ENCODE measurements at regions not wholly inside any gene's neighbourhood (a gene's known extent, or its start where the extent isn't known, plus 50 kb on each side); places are given as distances from the start of the nearest gene placed in this dataset.
"Not testable (repeated sequence)": the region's sequence is repeated elsewhere in the genome, so short reads cannot be mapped to it uniquely, and the experiment has no call there.

DNA sequence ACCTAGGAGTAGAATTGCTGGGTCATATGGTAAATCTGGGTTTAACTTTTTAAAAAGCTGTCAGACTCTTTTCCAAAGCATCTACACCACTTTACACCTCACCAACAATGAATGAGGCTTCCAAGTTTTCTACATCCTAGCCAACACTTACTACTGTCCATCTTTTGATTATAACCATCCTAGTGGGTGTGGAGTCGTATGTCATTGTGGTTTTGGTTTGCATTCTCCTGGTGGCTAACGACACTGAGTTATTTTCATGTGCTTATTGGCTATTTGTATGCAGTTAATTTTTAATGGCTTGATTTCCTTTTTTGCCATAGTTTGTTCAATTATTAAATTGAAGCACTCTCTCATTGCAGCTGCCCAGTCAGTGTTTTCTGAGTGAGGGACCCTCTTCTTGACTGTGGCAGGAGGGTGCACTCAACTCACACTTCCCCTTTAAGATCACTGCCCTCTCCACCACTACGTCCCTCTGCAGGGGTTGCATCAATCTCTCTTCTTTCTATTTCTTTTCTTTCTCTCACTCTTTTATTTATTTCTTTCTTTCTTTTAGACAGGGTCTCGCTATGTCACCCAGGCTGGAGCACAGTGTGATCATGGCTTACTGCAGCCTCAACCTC is 182.3 kb downstream of the C9orf152 start:
- DNase-seq (ENCODE audit: low spot score): no peak

DNA sequence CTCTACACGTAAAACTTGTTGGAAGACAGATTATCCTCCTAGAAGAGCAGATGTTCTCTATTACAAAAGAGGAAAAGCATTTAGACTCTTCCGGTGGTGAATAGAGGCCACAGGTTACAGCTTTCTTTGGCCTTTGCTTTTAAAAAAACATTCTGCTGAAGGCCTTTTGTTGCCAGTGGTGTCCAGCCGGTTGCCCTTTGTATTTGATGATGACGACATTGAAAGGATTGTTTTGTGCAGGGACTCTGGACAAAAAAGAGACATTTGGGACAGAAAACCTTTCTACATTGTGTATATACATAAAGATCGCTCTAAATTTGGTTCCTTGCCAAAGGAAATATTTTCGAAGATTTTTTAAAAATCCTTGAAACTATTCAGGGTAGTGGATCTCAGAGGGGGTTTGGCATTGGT is 180.3 kb downstream of the C9orf152 start:
- peak; percentile 37 for DNase-seq (ENCODE audit: low spot score)

DNA sequence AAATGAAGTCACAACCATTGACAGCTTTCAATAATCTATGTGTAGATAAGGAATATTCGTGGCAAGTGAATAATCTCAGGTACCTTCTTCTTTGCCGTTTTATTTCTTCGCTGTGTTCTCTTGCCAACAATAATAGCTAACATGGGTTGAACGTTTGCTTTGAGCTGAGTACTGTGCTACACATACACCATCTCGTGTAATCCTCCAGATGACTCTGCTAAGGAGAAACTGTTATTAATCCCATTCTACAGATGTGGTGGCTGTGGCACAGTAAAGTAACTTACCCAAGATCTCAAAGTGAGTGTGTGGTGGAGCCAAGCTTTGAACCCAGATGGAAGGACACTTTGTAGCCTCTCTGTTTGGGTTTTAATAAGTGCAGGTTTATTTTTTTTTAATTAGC is 179.7 kb downstream of the C9orf152 start:
- no peak for DNase-seq (ENCODE audit: low spot score)

DNA sequence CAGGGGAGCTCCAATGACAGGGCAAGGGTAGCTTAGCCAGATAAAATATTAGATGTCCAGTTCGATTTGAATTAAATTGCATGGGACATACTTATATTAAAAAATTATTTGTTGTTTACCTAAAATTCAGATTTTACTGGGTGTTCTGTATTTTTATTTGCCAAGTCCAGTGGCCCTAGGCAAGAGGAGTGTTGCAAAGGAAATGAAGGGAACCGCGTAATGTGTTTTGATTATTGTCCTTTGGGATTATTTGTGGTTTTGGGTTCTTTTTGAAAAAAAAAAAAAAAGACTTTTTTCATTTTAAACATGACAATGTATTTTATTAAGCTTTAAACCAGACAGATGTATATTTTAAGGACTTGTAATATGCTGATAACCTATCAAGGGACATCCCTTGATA is 179.3 kb downstream of the C9orf152 start:
- DNase-seq (ENCODE audit: low spot score): no peak

DNA sequence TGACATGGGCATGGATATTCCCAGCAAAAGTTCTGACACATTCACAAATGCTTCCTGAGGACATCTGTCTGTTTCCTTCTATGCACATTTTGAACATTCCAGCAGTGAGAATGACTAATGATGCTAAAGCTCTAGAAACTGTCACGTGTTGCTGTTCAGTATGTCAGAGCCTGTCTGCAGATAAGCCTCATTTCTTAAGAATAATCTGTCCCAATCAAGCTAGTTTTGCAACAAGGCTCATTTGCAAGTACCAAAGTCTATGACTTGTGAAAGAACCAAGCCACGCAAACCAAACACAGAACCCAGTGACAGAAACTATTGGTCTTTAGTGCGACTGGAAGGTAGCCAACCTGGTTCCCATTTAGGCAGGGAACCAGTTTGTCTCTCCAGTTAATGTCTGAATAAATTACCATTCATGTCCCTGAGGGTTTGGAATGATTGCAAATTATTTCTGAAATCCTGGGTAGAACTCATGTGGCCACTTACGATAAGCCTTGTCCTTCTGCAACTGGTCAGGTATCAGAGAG is 178.5 kb downstream of the C9orf152 start:
- peak; percentile 49 for DNase-seq (ENCODE audit: low spot score)

DNA sequence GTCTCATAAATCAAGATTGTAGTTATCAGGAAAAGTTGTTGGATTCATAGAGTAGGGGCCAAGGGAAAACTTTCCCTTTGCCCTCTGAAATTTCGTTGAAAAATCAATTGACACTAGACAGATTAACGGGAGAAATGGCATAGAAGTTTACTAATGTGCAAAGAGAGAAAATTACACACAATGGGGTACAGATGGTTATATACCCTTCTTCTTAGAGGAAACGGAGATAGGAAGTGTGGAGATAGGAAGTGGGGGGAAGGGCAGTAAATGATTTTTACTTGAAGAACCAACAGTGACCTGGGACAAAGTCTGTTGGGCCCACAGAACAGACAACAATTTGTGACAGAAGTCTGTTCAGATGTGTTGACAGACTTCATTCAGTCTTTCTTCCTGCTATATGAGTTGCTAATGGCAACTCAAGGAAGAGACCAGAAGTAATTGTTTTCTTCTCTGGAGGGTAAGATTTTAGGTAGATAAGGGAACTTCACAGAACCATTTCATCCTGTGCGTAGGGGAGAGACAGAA is 177.9 kb downstream of the C9orf152 start:
- DNase-seq (ENCODE audit: low spot score): no peak

DNA sequence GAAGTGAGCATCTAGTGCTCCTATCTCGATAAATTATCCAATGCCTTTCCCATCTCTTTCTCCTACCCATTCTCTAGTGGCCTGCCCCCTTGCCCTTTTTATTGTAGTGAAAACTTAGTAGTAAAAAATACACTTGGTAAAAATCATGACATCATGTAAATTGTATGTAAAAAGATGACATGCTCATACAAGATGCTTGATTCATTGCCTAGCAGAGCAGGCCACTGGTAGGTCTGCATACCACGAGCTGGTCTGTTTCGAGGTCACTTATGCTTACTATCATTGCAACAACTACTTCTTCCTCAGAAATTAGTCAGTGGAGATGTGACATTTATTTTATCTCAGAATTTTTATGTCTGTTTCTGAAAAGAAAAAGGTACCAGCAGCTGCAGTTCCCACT is 177.3 kb downstream of the C9orf152 start:
- peak; percentile 45 for DNase-seq (ENCODE audit: low spot score)

DNA sequence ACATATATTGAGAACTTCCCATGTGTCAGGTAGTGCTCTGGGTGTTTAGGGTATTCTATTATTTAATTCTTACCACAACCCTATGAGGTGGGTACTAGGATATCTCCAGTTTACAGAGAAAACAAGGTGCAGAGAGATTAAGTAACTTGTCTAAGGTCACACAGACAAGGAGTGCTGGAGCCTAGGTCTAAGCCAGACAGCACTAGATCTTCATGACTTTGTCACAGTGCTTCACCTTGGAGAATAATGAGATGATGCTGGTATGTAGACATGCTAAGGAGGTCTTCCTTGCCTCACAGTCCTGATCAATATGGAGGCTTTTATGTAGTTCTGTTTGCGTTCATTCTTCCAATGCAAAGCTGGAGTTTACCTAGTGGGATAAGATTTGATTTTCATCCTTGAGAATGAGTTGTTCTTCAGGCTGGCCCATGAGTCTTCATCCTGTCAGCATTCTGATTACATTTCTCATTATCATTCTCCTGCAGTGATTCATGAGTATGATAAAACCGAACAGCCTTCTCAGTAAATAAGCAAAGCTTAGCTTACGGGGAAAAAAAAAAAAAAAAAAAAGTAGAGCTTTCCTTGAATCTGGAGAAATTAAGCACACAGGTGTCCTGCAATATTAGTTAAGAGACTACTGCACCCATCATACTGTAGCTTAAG is 176.3 kb downstream of the C9orf152 start:
- DNase-seq (ENCODE audit: low spot score): peak; percentile 42

DNA sequence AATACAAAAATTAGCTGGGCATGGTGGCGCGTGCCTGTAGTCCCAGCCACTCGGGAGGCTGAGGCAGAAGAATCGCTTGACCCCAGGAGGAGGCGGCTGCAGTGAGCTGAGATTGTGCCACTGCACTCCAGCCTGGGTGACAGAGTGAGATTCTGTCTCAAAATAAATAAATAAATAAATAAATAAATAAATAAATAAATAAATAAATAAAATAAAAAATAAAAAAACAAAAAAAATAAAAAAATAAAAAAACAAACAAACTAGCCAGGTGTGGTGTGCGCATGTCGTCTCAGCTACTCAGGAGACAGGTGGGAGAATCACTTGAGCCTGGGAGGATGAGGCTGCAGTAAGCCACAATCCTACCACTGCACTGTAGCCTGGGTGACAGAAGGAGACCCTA is 175.4 kb downstream of the C9orf152 start:
- DNase-seq (ENCODE audit: low spot score): not testable (repeated sequence)

DNA sequence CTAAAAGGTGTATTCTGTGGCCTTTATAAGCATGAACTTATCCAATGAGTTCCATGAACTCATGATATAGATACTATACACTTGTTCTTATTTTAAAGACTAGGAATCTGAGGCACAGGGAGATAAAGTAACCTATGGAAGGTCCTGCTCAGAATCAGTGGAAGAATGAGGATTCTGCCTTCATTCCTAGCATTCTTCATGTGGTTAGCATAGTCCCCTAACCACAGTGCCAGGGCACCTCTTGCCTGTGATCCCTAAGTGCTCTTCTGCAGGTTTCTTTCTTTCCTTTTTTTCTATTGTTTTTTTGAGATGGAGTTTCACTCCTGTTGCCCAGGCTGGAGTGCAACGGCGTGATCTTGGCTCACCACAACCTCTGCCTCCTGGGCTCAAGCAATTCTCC is 174.1 kb downstream of the C9orf152 start:
- DNase-seq (ENCODE audit: low spot score): no peak

DNA sequence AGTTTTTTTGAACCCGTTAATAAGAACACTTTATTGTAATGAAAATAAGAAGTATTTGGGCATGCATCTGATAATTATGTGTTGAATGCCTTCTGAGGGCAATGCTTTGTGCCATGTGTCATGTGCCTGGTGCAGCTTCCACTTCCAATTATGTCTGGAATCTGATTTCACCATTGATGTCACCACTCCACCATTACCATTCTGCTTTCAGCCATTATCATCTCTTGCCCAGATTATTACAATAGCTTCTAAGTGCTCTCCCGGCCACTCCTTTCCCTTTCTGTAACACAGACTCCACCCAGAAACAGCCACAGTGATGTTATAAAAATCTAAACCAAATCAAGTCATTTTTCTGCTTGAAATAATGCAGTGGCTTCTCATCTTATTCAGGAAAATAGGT is 171.7 kb downstream of the C9orf152 start:
- DNase-seq (ENCODE audit: low spot score): no peak

DNA sequence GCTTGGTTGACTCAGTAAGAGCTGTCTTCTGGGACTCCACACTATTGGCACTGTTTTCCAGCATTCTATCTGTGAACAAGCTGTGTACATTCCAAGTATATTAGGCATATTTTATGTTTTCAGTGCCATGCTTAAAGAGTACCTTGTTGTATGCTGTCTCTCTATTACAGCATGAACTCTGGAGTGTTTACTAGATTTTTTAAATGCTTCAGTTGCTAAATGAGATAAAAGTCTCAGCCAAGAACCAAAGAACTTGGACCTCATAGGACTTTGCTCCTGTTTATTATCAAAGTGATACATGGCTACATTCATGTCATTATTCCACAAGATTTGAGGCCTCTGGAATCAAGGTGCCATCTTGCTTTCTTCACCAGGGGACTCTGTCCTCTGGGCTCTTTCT is 167.2 kb downstream of the C9orf152 start:
- peak; percentile 57 for DNase-seq (ENCODE audit: low spot score)

DNA sequence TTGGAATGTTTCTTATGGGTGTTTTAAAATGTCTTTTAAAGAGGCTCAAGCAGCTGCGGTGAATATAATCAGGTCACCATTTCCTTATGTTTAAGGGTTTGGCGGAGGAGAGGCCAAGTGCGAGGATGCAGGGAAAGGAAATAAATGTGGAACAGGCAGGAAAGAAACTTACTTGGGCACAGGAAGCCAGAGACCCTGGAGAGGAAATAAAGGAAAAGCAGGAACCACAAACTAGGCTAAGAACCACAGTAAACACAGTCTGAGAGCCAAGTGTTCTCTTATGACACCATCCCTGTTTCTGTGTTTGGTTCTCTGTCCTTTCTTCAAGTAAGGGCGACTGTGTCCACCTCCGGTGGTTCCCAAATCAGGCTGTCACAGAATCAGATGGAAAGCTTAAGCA is 166.5 kb downstream of the C9orf152 start:
- no peak for DNase-seq (ENCODE audit: low spot score)

DNA sequence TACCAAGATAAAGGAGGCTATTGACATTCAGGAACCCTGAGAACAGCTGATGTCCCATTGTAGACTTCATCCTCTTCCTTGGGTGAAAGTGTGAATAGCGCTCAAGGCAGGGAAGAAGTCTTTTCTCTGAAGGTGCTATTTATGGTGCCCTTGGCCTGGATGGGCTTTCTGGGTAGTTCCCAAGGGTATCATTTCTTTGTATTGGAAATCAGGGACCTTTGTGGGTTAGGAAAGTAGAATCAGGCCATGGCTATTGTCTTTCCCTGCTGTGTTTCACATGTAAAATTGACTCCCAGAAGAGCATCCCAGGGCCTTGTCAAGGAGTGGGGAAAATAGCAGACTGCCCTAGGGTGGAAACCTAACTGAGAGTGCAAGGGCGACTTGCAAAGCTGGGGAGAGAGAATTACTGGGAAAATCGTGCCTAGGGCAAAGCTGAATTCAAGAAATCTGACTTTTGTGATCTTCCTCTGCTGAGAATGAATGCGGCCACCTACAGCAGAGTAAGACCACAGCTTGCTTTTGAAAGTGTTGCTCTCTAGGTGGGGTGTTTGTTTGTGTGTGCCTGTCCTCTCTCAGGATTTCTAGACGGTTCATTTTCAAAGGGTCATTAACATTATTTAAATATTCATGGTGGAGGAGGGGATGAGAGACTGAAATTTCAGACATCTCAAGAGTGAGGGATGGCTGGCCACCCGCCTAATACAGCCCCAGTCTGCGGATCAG is 160.6 kb downstream of the C9orf152 start:
- no peak for DNase-seq (ENCODE audit: low spot score)

DNA sequence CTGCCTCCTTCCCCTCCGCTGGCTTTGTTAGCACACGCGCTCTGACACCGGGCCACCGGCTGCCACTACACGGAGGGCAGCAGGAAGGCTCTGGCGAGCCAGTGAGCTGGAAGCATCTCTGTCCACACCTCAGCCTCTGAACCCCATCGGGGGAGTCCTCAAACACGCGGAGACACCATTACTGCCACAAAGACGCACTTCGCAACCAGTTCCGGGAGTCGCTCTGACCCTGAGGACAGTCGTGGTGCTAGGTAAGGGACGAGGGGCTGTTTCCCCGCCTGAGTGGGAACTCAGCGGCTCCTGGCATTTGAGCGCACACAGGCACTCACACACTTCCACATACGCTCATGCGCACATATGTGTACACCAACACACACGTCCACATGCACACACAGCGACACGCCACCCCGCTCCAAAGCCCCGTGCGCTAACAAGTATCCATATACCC is 160.0 kb downstream of the C9orf152 start:
- no peak for DNase-seq (ENCODE audit: low spot score)

DNA sequence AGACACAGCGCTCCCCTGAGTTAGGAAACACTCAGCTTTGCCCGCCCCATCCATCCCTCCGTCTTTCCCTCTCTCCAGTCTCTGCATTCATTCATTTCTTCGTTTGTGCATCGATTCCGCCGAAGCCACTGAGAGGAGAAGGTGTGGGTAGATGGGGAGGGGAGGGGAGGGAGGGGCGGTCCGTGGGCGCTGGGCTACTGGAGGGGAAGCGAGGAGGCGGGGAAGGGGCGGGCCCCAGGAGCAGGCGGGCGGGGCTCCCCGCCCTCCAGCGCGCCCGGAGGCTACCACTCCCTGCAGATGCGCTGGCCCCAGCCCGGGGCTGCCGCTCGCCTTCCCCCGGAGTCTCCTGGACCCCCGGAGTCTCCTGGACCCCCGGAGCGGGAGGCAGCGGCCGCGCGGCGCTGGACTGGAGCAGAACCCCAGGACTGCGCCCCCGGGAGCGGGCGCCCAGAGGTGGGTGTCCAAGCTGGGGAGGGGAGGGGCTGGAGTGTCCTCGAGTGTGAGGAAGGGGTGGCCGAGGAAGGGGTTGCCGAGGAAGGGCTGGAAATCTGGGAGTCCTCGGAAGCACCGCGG is 159.5 kb downstream of the C9orf152 start:
- peak; percentile 76 for DNase-seq (ENCODE audit: low spot score)

DNA sequence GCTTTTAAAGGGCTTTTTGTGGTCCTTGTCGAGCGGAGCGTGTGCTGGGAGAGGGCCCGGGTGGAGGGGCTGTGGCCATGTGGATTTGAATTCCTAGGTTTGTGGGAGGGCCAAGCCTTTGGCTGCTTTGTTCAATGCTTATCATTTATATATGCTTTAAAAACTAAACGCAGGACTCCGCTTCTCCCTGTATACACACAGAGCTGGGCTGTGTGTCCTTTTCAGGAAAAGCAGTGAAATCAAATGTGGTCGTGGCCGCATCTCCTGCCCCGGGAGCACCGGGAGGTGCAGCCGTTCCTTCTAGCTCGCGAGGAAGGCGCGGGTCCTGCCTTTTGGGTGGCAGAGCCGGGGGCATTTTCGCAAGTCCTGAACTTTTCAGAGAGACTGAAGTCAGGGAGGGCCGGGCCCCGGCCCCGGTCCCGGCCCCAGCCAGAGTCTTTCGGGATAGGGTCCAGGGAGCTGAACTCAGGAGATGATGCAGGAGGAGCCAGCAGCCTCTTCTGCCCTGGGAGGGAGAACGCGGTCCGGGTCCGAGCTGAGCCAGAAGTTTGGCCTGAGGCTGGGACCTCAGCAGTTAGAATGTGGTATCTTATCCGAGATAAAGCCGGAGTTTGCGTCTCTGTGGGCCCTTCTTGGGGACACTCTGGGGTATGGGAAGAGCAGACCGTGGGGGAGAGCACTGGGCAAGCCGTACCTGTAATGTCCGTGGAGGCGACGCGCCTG is 158.8 kb downstream of the C9orf152 start:
- DNase-seq (ENCODE audit: low spot score): peak; percentile 43

DNA sequence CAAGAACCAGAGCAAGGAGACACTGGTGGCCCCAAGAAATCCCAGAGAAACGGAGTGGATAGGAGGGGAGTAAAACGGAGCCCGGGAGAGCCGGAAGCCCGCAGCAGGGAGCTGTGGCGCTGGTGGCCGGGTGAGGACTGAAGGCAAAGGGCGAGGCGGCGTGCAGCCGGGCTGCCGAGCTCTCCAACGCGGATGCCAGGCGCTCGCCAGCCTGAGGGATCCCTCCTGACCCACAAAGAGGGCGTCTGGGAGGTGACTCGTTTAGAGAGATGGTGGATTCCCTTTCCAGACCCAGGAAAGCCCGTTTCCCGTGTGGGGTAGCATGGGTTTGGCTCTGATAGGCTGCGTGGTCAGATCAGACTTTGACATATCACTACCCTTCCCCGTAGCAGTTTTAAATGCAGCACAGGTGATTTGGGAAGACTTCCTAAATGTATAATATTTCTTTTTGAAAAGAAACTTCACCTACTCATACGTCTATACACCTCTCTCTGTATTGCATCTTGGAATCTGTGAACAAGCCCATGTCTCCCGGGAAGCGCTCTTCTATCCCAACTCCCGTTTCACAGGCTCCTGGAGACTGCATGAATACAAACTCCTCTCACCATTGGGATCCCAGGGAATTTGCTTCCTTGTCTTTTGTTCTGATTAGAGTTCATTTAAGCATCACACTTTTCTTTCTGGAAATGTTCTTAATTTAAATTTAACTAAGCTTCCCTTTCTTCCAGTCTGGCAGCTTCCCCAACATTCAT is 158.1 kb downstream of the C9orf152 start:
- no peak for DNase-seq (ENCODE audit: low spot score)

DNA sequence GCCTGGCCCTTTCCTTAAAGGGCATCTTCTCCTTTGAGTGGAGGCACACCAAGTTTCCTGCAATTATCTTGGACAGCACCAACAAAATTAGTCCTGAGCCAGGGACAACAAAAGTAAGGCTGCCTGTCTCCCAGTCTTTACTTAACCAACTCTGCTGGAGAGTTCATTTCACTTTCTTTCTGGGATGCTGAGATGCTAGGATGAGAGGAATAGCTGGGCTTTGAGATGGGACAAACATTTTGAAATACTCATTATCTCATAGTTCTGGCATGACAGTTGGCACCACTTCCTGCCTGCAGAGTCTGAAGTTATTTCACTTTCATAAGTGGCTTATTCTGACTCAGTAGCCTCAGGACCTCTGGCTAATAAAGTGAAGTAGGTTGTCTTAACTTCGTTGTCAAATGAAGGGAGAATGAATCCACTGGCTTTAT is 157.0 kb downstream of the C9orf152 start:
- DNase-seq (ENCODE audit: low spot score): peak; percentile 74

DNA sequence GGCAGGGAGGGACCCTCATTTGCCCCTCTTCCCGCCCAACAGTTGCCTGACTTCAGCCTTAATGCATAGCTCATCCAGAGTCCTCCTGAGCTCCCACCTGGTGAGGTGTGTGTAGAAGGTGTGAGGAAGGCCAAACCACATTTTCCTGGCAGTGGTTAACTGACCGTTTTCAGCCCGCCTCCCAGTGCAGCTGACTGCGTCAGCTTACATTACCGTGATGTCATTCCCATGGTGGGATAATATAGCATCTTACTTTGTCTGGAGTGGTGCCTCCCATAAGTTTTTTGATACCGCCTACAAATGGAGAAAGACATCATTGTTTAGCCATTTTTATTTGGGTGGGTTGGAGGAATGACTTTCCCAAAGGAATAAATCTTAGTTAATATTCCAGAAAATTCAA is 151.9 kb downstream of the C9orf152 start:
- DNase-seq (ENCODE audit: low spot score): no peak
